ENCODE measurements at regions not wholly inside any gene's neighbourhood (a gene's known extent, or its start where the extent isn't known, plus 50 kb on each side); places are given as distances from the start of the nearest gene placed in this dataset.
A peak's percentile ranks its signal among the peaks of the same experiment; 100 is the strongest.
"Not testable (repeated sequence)": the region's sequence is repeated elsewhere in the genome, so short reads cannot be mapped to it uniquely, and the experiment has no call there.

DNA sequence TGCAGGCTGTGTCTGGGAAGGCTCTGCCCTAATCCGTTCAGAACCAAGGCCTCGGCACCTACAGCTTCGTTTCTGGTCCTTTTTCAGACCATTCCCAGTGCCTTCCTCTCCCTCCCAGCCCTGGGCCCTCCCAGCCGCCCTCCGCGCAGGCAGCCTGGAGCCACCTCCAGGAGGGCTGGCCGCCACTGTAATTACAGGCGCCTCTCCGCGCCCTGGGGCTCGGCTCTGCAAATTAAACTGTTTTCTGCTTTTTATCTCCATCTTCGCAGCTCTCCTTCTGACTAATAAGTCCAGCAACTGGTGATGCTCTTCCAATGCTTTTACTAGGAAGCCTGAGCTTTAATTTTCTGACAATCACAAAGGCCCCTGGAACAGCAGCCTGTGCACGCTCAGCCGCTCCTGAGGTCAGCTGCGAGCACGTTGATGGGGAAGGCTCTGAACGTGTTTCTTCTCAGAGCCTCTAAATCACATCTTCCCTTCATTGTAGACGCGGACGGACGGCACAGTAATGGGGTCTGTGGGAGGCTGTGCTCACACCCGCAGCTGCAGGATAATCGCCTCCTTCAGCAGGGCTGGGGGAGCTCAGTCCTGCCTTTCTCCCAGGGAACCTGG lies 194.6 kb downstream of the DLL1 start:
- no peak for DNase-seq (ENCODE audit: low read depth)

DNA sequence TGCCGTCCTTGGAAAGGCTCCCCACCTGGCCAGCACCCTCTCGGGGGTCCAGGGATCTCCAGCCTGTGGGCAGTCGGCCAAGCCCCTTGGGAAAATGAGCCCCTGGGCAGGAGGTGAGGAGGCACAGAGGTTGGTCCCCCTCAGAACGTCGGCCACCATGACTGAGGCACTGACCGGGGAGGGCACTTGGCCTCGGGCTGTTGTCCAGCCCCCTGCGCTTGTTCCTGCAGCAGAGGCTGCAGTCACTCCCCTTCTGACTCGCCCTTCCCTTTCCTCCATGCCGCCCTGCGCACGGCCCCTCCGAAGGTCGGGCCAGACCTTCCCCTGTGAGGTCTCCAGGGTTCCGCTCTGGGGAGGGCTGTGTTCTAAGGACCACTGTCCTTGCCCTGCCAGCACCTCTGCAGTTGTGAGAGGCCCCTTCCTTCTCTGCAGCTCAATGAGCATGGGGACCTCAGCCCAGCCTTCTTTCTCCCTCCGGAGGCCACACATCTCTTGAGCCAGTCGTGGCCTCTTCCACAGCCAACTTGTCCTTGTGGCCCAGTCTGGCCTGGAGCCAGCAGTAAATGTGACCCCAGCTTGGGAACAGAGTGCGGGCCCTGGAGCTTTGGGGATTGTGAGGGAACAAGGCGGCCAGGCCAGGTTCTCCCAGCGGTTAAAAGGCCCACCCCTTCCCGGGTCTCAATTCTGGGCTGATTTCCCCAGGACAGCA lies 195.5 kb downstream of the DLL1 start:
- DNase-seq (ENCODE audit: low read depth): no peak

GRCh38 chr6:170094686-170095272 lies 196.1 kb downstream of the DLL1 start:
- DNase-seq (ENCODE audit: low read depth): no peak

DNA sequence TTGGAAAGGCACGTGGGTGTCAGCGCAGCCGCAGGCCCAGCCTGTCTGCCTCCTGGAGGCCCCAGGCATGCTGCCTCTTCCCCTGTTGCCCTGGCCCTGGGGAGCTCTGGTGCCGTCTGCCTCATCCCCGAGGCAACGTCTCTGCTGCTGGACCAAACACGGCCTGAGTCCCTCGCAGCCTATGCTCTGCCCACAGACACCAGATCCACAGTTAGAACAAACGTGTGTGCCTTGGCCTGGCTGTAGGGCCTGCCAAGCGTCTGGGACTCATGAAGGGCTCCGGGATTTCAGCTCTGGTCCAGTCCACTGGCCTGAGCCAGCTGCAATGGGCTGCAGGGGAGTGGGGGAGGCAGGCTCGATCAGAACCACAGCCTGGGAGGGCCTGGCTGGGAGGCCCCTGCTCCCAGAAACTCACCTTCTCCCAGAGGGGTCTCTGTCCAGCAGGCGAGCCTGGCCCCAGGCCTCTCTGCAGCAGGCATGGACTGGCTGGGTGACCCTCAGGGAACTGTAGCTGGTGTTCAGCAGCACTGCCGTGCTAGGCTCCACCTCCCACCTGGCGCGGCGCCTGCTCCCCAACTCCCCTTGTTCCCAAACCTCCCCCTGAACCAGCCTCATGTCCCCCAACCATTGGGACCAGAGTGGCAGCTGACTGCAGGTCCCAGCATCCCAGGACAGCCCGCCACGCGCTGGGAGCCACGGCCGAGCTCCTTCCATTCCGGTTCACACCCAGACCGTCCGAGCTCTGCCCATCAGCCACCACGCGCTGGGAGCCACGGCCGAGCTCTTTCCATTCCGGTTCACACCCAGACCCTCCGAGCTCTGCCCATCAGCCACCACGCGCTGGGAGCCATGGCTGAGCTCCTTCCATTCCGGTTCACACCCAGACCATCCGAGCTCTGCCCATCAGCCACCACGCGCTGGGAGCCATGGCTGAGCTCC lies 197.0 kb downstream of the DLL1 start:
- no peak for DNase-seq (ENCODE audit: low read depth)

DNA sequence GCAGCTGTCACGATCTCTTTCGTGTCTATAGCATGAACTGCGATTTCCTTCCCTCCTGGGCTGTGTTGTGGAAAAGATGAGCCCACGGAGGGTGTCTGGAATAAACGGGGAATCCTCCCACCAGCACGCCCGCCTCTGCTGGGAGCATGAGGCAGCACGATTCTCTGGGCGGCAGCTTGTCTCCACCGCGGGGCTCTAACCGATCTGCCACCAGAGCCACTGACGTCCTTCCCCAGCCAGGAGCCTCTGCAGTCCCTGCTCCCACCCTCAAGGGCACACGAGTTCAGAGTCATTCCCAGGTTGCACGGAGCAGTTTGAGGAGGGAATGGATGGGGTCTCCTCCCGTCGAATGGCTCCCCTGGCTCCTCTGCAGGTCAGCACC lies 197.6 kb downstream of the DLL1 start:
- no peak for DNase-seq (ENCODE audit: low read depth)

- no peak for DNase-seq (ENCODE audit: low read depth)
Observed at GRCh38 chr6:170092826-170093225, 198.1 kb downstream of the DLL1 start.

DNA sequence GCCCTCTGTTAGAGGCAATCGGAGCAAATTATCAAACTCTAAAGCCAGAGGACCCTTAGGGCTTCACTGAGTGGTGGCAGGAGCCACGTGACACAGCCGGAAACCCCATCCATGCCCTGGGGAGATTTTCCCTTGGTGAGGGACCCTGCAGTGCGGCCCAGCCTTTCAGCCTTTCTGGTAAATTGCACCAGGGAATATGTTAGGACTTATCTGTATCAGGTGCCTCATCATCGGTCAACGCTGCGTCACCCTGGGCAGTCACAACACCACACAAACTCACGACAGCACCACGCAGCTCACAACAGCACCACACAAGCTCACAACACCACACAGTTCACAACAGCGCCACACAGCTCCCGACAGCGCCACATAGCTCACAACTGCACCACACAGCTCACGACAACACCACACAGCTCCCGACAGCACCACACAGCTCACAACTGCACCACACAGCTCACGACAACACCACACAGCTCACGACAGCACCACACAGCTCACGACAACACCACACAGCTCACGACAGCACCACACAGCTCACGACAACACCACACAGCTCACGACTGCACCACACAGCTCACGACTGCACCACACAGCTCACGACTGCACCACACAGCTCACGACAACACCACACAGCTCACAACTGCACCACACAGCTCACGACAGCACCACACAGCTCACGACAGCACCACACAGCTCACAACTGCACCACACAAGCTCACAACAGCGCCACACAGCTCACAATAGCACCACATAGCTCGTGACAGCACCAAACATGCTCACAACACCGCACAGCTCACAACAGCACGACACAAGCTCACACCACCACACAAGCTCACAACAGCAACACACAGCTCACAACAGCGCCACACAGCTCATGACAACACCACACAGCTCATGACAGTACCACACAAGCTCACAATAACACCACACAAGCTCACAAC lies 199.0 kb downstream of the DLL1 start:
- no peak for DNase-seq (ENCODE audit: low read depth)

GRCh38 chr6:170091000-170091638 lies 199.8 kb downstream of the DLL1 start:
- no peak for DNase-seq (ENCODE audit: low read depth)

DNA sequence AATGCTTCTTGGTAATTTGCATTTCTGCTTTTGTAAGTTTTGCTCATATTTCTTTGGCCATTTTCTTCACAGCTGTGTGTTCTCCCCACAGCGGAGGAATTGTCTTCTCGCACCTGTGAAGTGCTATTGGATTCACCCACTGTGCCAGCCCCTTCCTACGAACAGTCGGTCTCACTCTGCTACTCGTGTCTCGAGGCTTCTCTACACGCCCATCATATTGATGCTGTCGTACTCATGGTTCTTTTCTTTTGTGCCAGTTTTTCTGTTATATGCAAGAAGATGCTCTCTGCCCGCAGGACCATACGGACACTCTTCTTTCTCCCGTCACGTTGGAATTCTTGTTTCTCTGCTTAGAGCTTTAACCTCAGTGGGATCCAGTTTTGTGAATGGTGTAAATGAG lies 200.3 kb downstream of the DLL1 start:
- no peak for DNase-seq (ENCODE audit: low read depth)

DNA sequence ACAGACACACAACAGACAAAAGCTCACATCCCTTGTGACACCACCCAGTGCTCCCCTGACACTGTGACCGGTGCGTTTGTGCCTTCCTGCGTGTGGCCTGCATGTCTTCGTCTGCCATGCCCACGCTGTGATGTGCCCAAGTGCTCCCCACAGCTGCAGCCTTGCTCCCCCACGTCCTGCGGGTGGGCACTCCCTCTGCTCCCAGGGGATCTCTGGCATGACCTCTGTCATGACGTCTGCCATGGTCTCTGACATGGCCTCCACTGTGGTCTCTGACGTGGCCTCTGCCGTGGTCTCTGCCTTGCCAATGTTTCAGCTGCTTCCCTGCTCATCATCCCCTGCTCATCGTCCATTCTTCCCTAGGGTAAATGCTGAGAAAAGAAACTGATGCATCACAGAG lies 200.9 kb downstream of the DLL1 start:
- no peak for DNase-seq (ENCODE audit: low read depth)

DNA sequence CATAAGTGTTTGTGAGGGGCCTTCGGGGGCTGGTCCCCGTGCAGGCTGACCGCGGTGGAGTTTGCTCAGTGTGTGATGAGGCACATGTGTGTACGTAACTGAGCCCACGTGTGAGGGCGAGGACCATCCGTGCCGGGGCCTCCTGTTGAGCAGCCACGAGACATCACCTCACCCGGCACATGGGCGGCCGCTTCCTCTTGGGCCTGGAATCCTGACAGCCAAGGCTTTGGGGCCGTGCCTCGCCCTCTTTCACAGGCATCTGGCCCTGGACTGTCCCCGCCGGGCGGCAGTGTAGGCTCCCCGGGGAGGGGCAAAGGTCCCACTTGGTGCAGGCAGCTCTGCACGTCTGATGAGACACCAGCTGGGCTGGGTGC lies 202.3 kb downstream of the DLL1 start:
- no peak for DNase-seq (ENCODE audit: low read depth)

DNA sequence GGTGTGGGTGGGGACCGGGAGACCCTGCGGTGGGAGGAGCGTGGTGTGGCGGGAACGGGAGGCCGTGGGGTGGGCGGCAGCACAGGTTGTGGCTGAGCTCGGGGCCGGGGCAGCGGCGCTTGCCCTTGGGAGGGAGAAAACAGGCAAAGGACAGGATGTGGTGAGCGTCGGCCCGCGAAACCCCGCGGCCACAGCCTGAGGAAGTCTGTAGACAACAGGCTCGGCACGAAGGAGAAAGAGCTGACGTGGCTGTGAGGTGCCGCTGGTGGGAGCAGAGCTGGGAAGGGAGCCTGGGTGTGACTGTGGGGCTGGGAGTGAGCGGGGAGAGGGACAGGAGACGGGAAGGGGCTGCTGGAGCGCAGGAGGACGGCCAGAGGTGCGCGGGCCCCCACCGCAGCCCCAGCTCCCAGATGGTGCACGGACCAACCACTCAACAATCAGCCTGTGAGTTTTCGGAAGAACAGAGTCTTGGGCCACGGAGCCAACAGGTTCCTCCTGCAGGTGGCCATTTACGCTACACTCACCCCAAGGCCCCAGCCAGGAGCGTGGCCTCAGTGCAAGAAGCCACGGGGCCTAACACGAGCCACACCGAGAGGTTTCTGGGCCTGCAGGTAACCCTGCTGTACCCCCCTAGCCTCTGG lies 202.8 kb downstream of the DLL1 start:
- peak; percentile 21 for DNase-seq (ENCODE audit: low read depth)

GRCh38 chr6:170087421-170087780 lies 203.5 kb downstream of the DLL1 start:
- not testable (repeated sequence) for DNase-seq (ENCODE audit: low read depth)

- no peak for DNase-seq (ENCODE audit: low read depth)
Observed at GRCh38 chr6:170086639-170087420, 204.0 kb downstream of the DLL1 start.

DNA sequence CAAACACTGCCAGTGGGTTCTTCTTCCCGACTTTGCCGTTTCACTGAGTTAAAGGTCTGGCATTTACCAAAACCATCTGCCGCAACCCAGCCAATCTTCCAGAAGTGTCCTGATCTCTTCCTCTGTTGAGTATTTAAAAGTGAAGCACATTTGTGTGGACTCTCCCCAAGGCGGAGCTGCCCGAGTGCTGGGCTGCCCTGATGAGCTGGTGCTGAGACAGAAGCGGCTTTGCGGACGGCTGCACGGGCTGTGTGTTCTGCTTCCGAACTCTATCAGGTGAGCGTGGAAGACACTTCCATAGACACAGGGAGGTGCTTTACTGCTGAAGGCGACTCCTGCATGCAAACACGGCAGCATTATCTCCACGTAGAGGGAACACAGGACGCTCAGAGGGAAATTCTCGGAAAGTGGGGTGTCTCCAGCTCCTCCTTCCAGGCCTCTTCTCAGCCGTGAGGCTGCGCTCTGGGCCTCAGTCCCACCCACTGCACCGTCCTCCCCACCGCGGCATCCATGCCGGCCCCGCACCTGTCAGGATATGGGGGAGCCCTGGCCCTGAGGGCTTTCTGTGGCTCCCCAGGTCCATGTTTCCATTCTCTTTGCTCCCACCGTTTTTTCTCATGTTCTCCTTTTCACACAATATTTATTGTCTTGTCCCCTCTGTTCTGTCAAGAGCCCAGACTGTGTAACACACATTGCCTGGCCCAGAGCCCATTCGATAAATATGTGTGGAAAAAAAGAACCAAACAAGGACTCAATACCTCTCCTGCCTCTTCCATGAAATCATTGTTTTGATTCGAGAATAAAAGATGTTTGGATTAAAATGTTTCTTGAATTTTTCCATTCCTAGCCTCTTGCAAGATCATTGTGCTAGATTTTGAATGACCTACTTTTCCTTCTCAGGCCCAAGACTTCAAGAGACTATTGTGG lies 205.1 kb downstream of the DLL1 start:
- no peak for DNase-seq (ENCODE audit: low read depth)

DNA sequence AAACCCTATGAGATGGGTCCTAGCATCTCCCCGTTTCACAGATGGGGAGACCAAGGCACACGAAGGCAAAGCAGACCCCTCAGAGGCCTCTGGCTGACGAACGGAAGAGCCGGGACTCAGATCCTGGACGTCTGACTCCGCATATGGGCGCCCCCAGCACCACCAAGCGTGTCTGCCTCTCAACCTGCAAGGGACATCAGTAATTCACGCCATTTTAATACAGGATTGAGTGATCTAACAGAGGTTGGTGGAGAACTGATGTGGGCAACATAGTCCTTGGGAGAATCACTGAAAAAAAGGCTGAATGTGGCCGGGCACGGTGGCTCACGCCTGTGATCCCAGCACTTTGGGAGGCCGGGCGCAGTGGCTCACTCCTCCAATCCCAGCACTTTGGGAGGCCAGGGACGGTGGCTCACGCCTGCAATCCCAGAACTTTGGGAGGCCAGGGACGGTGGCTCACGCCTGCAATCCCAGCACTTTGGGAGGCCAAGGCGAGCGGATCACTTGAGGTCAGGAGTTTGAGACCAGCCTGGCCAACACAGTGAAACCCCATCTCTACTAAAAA lies 206.6 kb downstream of the DLL1 start:
- no peak for DNase-seq (ENCODE audit: low read depth)

DNA sequence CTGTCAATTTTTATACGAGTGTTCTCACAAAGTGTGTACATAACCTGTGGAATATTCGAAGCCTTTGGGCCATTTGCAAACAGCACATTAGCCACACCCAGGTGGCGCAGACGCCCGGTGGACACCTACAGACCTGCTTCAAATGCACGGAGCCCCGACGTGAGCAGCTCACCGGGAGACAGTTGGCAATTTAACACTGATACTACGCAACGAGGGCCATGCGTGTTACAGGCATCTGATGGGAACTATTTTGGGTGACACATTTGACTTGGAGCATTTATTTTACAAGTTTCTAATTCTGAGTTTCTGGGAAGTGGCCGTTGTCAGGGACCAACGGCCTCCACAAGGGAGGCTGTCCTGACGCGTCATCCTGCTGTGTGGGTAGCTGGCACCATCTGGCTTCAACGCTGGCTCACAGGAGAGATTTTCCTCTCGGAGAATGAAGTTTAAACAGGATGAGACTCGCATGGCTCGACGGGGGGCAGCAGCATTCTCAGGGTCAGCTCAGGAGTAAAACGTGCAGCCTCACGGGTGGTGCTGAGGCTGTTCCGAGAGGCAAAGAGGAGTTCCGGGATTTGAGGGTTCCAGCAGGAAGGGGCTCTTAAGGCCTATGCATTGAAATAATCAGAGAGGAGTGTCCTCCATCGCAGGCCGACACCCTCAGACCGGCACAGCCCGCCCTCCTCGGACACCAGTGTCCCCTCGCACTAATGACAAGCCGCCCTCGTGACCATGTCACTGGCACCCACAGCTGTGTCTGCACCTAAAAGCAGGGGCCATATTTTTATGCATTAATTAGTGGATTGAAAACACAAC lies 207.4 kb downstream of the DLL1 start:
- DNase-seq (ENCODE audit: low read depth): no peak
